Endothelial cell of umbilical vein (primary cell): ENCODE measurements at regions not wholly inside any gene's neighbourhood (a gene's known extent, or its start where the extent isn't known, plus 50 kb on each side); places are given as distances from the start of the nearest gene placed in this dataset.

Source experiments
- CTCF ChIP-seq, 2 donors: IDR thresholded peaks; 1 replicate in 1 of 2; 2 replicates in 1 of 2; pipeline ENCODE4 v1.5.1; 2011; ENCODE audit warnings: low read length in 2 of 2, mild to moderate bottlenecking in 2 of 2, moderate library complexity in 2 of 2, control low read depth in 1 of 2, inconsistent platforms in 1 of 2, low read depth in 1 of 2; ENCODE audit not compliant: insufficient read depth in 1 of 2; ENCODE audit errors: extremely low read depth in 1 of 2
- EZH2 ChIP-seq: IDR thresholded peaks from 2 replicates; pipeline ENCODE4 v1.6.1; 2012; ENCODE audit warnings: borderline replicate concordance, low read depth, mild to moderate bottlenecking, moderate library complexity, low read length, inconsistent platforms; ENCODE audit not compliant: severe bottlenecking
- MAX ChIP-seq: IDR thresholded peaks from 2 replicates; pipeline ENCODE4 v1.6.1; 2011; ENCODE audit not compliant: insufficient read depth, insufficient read length
- POLR2A ChIP-seq: IDR thresholded peaks from 2 replicates; pipeline ENCODE4 v1.6.1; 2012; ENCODE audit warnings: low read depth, mild to moderate bottlenecking, control low read depth, low read length
- POLR2AphosphoS5 ChIP-seq: IDR thresholded peaks from 2 replicates; pipeline ENCODE4 v1.6.1; 2012; ENCODE audit warnings: low read depth, mild to moderate bottlenecking, control low read depth, low read length, moderate library complexity; ENCODE audit not compliant: insufficient read depth

DNA sequence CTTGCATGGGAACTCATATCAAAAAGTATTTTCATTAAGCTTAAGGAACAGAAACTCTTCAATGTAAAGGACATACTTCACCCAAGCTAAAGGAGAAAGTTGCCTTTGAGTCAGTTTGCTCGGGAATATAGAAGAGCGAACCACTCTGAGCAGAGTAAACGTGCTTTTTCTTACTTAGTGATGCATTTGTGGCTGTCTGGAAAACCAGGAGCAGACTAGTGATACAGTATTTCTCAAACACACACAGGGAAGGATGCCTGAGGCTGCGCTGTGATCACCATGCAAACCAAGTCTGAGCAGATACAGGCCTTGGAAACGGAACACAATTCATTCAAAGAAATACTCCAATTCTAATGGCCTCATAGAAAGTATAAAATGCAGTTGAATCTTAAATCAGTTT lies 121.0 kb upstream of the CDIN1 start:
- TF ChIP-seq POLR2A, result no peak
- no peak for TF ChIP-seq CTCF (IDR thresholded peaks at IDR 0.05; ENCODE audit: extremely low read depth in 1 of 2, insufficient read depth in 1 of 2, low read depth in 1 of 2, low read length in 2 of 2)
- TF ChIP-seq EZH2, result no peak
- no peak for TF ChIP-seq MAX
- no peak for TF ChIP-seq POLR2AphosphoS5
